ENCODE measurements at regions not wholly inside any gene's neighbourhood (a gene's known extent, or its start where the extent isn't known, plus 50 kb on each side); places are given as distances from the start of the nearest gene placed in this dataset.

DNA sequence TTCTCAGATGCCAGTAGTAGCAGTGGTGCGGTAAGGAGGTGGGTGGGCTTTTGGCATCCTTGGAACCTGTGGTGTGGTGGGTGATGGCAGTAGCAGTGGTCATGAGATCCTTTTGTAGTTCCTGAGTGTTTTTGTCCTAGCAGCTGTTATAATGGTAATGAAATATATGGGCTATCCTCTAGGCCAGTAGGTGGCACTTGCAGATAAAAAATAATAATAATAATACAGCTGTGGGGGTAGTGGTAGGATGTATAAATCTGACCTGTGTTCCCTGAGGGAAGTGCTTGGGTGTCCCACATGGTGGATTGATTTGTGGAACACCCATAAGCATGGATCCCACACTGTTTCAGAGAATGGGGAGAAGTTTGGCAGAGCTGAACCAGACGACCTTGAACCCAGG lies 334.0 kb downstream of the SLITRK5 start:
- TF ChIP-seq POLR2AphosphoS5 (IDR thresholded peaks at IDR 0.05; ENCODE audit: low read depth) (no peak), EZH2phosphoT487 (IDR thresholded peaks at IDR 0.05; ENCODE audit: unreplicated experiment) (no peak)
- TF ChIP-seq, protein P1, sequence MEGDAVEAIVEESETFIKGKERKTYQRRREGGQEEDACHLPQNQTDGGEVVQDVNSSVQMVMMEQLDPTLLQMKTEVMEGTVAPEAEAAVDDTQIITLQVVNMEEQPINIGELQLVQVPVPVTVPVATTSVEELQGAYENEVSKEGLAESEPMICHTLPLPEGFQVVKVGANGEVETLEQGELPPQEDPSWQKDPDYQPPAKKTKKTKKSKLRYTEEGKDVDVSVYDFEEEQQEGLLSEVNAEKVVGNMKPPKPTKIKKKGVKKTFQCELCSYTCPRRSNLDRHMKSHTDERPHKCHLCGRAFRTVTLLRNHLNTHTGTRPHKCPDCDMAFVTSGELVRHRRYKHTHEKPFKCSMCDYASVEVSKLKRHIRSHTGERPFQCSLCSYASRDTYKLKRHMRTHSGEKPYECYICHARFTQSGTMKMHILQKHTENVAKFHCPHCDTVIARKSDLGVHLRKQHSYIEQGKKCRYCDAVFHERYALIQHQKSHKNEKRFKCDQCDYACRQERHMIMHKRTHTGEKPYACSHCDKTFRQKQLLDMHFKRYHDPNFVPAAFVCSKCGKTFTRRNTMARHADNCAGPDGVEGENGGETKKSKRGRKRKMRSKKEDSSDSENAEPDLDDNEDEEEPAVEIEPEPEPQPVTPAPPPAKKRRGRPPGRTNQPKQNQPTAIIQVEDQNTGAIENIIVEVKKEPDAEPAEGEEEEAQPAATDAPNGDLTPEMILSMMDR (conservative IDR thresholded peaks at IDR 0.05; ENCODE audit: low read depth in 2 of 2), result peak in 1 of 2 experiments; percentile 15; a peak in 2 of 4 replicates

Measured in GM23338 (cell line).